ENCODE measurements at regions not wholly inside any gene's neighbourhood (a gene's known extent, or its start where the extent isn't known, plus 50 kb on each side); places are given as distances from the start of the nearest gene placed in this dataset.

DNA sequence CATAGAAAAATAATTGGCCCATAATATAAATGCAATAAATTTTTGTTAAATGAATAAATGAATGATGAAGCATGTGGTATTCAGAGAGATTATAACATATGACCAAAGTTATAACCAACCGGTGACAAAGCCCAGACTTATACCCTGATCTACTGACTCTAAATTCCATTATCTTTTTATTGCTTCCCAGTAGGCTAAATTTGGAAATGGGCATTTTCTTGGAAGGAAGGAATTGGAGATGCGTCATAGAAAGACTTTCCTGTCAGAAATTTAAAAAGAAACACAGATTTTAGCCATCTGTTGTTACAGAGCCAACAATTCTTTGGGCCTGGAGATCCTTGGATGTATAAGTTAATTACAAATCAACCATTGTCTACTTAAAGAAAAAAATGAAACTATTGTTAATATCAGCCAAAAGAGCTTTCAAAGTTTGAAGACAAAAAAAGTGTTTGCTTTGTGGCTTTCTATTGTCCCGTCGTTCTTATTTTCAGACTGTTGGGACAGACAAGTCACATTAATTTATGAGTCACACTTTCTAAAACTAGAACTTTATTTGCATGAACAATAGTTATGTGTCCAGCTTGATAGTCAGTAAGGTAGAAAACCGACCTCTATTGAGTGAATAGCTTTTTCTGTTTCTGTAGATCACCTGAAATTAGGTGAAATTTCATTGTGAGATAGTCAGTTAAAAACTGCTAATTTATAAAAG lies 428.7 kb downstream of the GABRG2 start:
- H3K9me3 ChIP-seq (ENCODE audit: control insufficient read depth, low read depth, low read length) = no peaks in the 10 kb centered on the region
- H3K27me3 ChIP-seq (ENCODE audit: insufficient read depth, low read length) = no peaks in the 10 kb centered on the region
- H3K4me1 Mint-ChIP-seq = peaks cover 6 to 7% of the 10 kb centered on the region in 2 experiments; a peak in 3 of 4 replicates
- H2BK5ac ChIP-seq (ENCODE audit: insufficient read length, low read length) = no peak overlapping the region
- no peak overlapping the region for H2BK15ac ChIP-seq (ENCODE audit: low read depth, low read length)
- H3K56ac ChIP-seq (ENCODE audit: insufficient read length, low read depth, low read length) = no peak overlapping the region
- H4K20me1 ChIP-seq (ENCODE audit: control insufficient read depth, insufficient read depth, insufficient read length) = no peaks in the 10 kb centered on the region
- H4K91ac ChIP-seq (ENCODE audit: insufficient read length, low read depth, low read length) = no peak overlapping the region
- H4K8ac ChIP-seq (replicated peaks; ENCODE audit: insufficient read length, low read depth, low read length) = no peak overlapping the region
- no peaks in the 10 kb centered on the region for H3K79me1 ChIP-seq (ENCODE audit: insufficient read depth, low read depth, low read length, poor library complexity, severe bottlenecking)
- no peak overlapping the region for H3K27ac Mint-ChIP-seq
- H3K9me3 Mint-ChIP-seq = no peaks in the 10 kb centered on the region
- H2BK20ac ChIP-seq (ENCODE audit: low read depth, low read length, poor library complexity, severe bottlenecking) = no peak overlapping the region
- H3K27me3 Mint-ChIP-seq (ENCODE audit: low read depth) = no peaks in the 10 kb centered on the region
- H3K4me2 ChIP-seq (ENCODE audit: insufficient read depth, insufficient read length, low read length) = no peak overlapping the region
- H3T11ph ChIP-seq (ENCODE audit: low read length) = no peak overlapping the region
- no peak overlapping the region for H3K4me3 Mint-ChIP-seq
- no peak overlapping the region for H2AFZ ChIP-seq (ENCODE audit: low read length)
- no peak overlapping the region for H2BK12ac ChIP-seq (ENCODE audit: insufficient read length, low read depth, low read length)
- H3K9ac ChIP-seq (ENCODE audit: extremely low read depth, insufficient read length, low read length) = no peak overlapping the region
- H2BK120ac ChIP-seq (ENCODE audit: low read depth, low read length, poor library complexity, severe bottlenecking) = no peak overlapping the region
- no peak overlapping the region for H3K23ac ChIP-seq (ENCODE audit: insufficient read length, low read depth, low read length)
- no peak overlapping the region for H3K14ac ChIP-seq (ENCODE audit: insufficient read depth, low read length)
- TF ChIP-seq, protein P1, sequence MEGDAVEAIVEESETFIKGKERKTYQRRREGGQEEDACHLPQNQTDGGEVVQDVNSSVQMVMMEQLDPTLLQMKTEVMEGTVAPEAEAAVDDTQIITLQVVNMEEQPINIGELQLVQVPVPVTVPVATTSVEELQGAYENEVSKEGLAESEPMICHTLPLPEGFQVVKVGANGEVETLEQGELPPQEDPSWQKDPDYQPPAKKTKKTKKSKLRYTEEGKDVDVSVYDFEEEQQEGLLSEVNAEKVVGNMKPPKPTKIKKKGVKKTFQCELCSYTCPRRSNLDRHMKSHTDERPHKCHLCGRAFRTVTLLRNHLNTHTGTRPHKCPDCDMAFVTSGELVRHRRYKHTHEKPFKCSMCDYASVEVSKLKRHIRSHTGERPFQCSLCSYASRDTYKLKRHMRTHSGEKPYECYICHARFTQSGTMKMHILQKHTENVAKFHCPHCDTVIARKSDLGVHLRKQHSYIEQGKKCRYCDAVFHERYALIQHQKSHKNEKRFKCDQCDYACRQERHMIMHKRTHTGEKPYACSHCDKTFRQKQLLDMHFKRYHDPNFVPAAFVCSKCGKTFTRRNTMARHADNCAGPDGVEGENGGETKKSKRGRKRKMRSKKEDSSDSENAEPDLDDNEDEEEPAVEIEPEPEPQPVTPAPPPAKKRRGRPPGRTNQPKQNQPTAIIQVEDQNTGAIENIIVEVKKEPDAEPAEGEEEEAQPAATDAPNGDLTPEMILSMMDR (conservative IDR thresholded peaks at IDR 0.05) = no peak
- WGBS (ENCODE audit: extremely low coverage, insufficient read length, low lambda C conversion rate) = no CpG with 5 or more reads among the region's 5 CpGs
- H3K36me3 Mint-ChIP-seq (ENCODE audit: insufficient read depth in 1 of 3, low read depth in 3 of 3) = no peaks in the 10 kb centered on the region; a peak in 1 of 7 replicates
- H3K27ac ChIP-seq (ENCODE audit: insufficient read length, low read depth, low read length) = no peak overlapping the region
- H3K79me2 ChIP-seq (ENCODE audit: insufficient read depth, low read length) = no peaks in the 10 kb centered on the region
- no peak overlapping the region for H3K4ac ChIP-seq (ENCODE audit: low read depth, low read length)
- no peak overlapping the region for H2AK5ac ChIP-seq (ENCODE audit: insufficient read length, low read length)
- no peak for DNase-seq
- no peaks in the 10 kb centered on the region for H3K4me1 ChIP-seq (ENCODE audit: insufficient read depth, low read length)
- H3K23me2 ChIP-seq (ENCODE audit: insufficient read length, low read depth, low read length, poor library complexity, severe bottlenecking) = no peaks in the 10 kb centered on the region
- no peak overlapping the region for H3K18ac ChIP-seq (ENCODE audit: insufficient read length, low read depth, low read length)
- no peak overlapping the region for H4K5ac ChIP-seq (ENCODE audit: insufficient read length, low read depth, low read length)
